Neural progenitor cell (in vitro differentiated cells): ENCODE measurements at regions not wholly inside any gene's neighbourhood (a gene's known extent, or its start where the extent isn't known, plus 50 kb on each side); places are given as distances from the start of the nearest gene placed in this dataset.

Source experiments
- CTCF ChIP-seq: fragments of 200-600 bp; sonication (generic); IDR thresholded peaks from 2 replicates; pipeline ENCODE4 v1.5.1; 2017; ENCODE audit warnings: antibody characterized with exemption, mild to moderate bottlenecking
- EZH2 ChIP-seq: fragments of 200-600 bp; sonication (generic); IDR thresholded peaks from 2 replicates; pipeline ENCODE4 v1.6.1; 2017; ENCODE audit warnings: antibody characterized with exemption, mild to moderate bottlenecking, moderate library complexity
- EZH2phosphoT487 ChIP-seq: fragments of 200-600 bp; sonication (generic); IDR thresholded peaks from 2 replicates; pipeline ENCODE4 v1.6.1; 2017; ENCODE audit warnings: antibody characterized with exemption

- TF ChIP-seq EZH2: no peak
- TF ChIP-seq CTCF: no peak
- no peak for TF ChIP-seq EZH2phosphoT487
Observed at GRCh38 chr12:91364471-91365184, 182.0 kb upstream of the DCN start.
